ENCODE measurements at regions not wholly inside any gene's neighbourhood (a gene's known extent, or its start where the extent isn't known, plus 50 kb on each side); places are given as distances from the start of the nearest gene placed in this dataset.

GRCh38 chr17:31672161-31672819 is 186.8 kb downstream of the COPRS start:
- no peak for TF ChIP-seq CTCF (conservative IDR thresholded peaks at IDR 0.05; ENCODE audit: low read depth, low read length)
- H3K4me3 ChIP-seq (ENCODE audit: low read depth, low read length) = no peak overlapping the region
- DNase-seq (ENCODE audit: low read depth) = no peak

- peak; percentile 34 for DNase-seq (ENCODE audit: low read depth)
- no peak overlapping the region for H3K4me3 ChIP-seq (ENCODE audit: low read depth, low read length)
- TF ChIP-seq CTCF (conservative IDR thresholded peaks at IDR 0.05; ENCODE audit: low read depth, low read length) = no peak
Observed at GRCh38 chr17:31663576-31663975, 195.5 kb downstream of the COPRS start.

GRCh38 chr17:31660684-31661083 is 198.4 kb downstream of the COPRS start:
- no peak for DNase-seq (ENCODE audit: low read depth)
- TF ChIP-seq CTCF (conservative IDR thresholded peaks at IDR 0.05; ENCODE audit: low read depth, low read length) = no peak
- no peak overlapping the region for H3K4me3 ChIP-seq (ENCODE audit: low read depth, low read length)

GRCh38 chr17:31657876-31658275 is 201.2 kb downstream of the COPRS start:
- TF ChIP-seq CTCF (conservative IDR thresholded peaks at IDR 0.05; ENCODE audit: low read depth, low read length) = no peak
- H3K4me3 ChIP-seq (ENCODE audit: low read depth, low read length) = no peak overlapping the region
- DNase-seq (ENCODE audit: low read depth) = no peak

GRCh38 chr17:31654936-31655335 is 204.1 kb downstream of the COPRS start:
- TF ChIP-seq CTCF (conservative IDR thresholded peaks at IDR 0.05; ENCODE audit: low read depth, low read length) = no peak
- DNase-seq (ENCODE audit: low read depth) = no peak
- no peak overlapping the region for H3K4me3 ChIP-seq (ENCODE audit: low read depth, low read length)

GRCh38 chr17:31653691-31654090 is 205.4 kb downstream of the COPRS start:
- TF ChIP-seq CTCF (conservative IDR thresholded peaks at IDR 0.05; ENCODE audit: low read depth, low read length) = no peak
- no peak for DNase-seq (ENCODE audit: low read depth)
- H3K4me3 ChIP-seq (ENCODE audit: low read depth, low read length) = no peak overlapping the region

GRCh38 chr17:31650756-31651520 is 208.1 kb downstream of the COPRS start:
- no peak for TF ChIP-seq CTCF (conservative IDR thresholded peaks at IDR 0.05; ENCODE audit: low read depth, low read length)
- no peak overlapping the region for H3K4me3 ChIP-seq (ENCODE audit: low read depth, low read length)
- no peak for DNase-seq (ENCODE audit: low read depth)
